ENCODE measurements at regions not wholly inside any gene's neighbourhood (a gene's known extent, or its start where the extent isn't known, plus 50 kb on each side); places are given as distances from the start of the nearest gene placed in this dataset.

DNA sequence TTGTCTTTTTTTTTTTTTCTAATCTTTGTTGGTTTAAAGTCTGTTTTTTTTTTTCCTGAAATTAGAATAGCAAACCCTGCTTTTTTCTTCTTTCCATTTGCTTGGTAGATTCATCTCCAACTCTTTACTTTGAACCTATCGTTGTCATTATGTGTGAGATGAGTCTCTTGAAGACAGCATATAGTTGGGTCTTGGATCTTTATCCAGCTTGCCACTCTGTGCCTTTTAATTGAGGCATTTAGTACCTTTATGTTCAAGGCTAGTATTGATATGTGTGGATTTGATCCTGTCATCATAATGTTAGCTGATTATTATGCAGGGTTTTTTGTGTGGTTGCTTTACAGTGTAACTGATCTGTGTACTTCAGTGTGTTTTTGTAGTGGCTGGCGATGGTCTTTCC lies 383.8 kb downstream of the MAN2A1 start:
- DNase-seq (ENCODE audit: low spot score) = no peak

DNA sequence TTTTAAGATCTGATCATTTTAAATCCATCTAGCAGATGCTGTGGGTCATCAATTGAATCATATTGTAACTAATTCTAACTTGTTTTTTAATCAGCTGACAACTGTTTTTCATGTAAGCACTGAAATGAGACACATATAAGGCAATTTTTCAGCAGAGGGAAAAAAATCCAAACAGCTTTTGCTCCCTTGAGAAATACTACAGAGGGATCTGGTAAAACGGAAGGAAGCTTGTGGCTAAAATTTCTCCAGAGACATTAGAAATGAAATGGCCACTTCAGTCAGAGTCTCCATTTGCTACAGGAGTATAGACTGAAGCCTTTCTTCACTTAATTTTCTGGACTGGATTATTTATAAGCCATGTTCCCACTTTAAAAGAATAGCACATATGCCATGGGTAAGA lies 385.9 kb downstream of the MAN2A1 start:
- no peak for DNase-seq (ENCODE audit: low spot score)

DNA sequence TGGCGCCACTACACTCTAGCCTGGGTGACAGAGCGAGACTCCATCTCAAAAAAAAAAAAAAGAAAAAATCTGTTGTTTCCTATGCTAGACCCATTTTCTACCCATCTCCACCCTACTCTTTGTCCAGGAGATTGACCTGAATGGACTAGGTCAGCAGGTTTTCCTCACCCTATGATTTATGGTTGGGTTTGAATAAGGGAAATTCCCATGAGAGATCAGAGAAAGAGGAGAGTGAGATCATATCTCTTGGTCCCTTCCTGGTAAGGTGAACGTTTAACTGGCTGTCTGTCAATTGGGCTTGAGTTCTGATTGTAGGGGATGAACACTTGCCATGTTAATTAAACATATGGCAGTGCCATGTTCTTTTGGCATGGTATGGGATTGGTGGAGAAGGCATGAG lies 387.4 kb downstream of the MAN2A1 start:
- no peak for DNase-seq (ENCODE audit: low spot score)

DNA sequence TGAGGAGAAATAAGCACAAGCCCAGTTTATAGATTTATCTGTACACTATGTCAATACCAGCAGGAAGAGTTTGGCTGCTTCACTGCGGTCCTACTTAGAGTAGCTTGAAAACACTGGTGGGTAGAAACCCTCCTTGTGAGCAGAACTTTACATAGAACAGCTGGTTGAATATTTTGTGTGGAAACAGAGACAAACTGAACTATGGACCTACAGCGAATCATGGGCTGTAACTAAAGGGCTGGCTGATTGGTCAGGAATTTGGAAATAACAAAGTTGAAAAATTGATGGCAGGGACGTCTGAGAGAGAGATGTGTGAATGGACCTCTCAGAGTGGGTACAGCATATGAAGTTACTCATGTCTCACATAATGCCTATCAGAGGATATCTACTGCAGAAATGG lies 392.5 kb downstream of the MAN2A1 start:
- no peak for DNase-seq (ENCODE audit: low spot score)

DNA sequence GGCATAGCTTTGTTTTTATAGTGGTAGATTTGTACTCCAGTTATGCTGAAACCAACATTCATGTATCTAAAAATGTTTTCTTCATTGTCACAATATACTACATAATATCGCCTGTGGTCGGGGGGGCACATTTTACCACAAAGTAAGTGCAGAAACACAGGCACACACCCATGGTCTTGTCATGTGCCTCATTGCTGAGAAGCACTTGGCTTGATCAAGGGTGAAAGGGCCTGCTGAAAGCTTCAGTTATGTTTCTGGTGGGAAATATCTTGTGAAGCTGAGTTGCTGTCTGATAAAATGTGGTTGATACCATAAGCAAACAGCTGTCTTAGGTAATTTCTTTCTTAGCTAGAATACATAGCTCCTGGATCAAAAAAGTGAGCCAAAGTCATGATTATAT lies 393.1 kb downstream of the MAN2A1 start:
- DNase-seq (ENCODE audit: low spot score) = no peak

DNA sequence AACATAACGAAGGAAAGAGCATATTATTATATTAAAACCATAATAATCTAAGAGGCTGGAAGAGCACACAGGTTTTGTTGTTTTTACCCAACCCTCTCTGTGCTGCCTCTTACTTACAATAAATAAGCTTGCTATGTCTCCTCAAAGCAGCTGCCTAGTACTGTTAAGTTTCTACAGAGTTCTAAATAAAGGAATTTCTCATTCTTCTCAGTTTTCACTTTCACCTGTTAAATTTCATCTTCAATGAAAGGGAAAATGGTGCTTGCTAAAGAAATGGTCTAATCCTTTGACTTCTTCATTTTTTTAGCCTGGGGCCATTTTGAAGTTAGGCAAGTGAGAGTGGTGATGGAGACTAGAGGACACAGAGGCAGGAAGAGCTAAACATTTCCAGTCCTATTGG lies 396.1 kb downstream of the MAN2A1 start:
- DNase-seq (ENCODE audit: low spot score) = no peak

DNA sequence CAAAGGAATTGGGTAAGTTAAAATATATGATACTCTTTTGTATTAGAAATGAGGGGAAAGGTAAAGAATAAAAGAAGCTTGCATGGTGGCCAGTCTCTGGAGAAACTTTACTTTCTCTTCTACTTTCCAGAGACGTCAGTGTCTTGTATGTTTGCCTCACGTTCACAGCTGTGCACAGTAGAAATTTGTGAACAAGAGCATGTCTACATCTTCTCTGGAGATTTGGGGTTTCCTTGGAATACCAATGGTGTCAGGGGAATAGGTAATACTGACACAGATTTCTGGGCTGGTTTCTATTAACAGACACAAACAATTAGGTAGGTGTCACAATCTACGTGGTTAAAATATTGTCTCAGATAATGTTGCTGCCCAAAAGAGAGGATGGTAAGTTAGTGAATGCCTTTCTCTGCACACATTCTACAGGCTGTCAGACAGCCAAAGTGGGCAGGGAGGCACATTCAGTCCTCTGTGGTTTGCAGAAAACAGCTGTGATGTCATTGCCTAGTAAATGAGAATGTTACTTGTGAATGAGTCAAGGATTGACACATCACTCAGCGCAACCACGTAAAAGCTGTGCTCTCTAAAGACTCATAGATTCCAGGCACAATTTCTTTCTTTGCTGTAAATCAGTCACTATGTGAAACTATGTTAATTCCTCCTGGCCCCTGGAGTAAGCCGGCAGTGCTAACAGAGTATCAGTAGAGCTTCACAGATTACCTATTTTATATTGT lies 397.1 kb downstream of the MAN2A1 start:
- DNase-seq (ENCODE audit: low spot score) = peak; percentile 64

DNA sequence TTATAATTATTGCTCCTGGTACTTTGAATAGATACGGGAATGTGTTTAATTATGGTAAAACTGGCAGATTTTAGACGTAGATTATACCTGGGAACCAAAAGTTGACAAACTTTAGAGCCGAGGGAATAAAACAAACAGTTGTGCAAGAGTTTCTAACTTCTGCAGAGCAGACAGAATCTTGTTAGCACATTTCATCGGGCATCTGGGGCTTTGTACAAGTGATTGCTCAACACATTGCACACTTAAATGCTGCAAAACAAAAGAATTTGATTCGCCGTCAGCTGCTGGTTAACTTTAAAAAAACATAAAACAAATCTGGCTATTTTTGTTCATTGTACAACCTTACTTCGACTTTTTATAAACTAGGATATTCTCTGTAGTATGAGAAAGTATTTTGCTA lies 398.1 kb downstream of the MAN2A1 start:
- peak; percentile 28 for DNase-seq (ENCODE audit: low spot score)

DNA sequence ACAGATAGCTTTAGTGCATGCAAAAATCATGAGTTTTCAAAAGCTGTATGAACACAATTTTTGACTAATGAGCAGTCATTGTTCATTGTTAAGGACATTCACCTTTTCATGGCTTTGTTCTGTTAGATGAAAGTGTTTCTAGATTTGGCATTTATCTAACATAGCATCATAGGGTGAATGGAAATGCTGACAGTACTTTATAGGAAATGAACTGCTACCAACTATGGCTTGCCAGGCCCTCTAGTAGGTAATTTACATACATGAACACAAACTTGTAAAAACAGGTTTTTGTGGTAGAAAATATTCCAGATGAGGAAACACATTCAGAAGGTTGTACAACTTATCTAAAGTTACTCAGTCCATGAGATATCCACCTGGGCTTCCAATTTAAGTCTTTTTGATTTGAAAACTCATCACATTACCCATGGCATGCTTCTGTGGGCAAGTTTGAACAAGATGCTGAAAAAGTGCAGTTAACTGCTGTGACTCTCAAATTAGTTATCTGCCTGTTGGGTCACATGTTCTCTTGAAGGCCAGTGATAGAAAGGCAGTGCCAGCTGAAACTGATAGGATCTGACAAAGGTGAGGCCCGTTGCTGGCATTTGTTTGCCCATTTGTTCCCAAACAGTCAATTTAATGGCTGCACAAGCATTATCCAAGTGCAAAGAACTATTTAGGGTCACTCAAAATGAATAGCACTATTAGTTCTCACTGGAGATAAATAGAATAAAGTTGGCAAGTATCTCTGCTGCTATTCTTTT lies 399.1 kb downstream of the MAN2A1 start:
- no peak for DNase-seq (ENCODE audit: low spot score)

DNA sequence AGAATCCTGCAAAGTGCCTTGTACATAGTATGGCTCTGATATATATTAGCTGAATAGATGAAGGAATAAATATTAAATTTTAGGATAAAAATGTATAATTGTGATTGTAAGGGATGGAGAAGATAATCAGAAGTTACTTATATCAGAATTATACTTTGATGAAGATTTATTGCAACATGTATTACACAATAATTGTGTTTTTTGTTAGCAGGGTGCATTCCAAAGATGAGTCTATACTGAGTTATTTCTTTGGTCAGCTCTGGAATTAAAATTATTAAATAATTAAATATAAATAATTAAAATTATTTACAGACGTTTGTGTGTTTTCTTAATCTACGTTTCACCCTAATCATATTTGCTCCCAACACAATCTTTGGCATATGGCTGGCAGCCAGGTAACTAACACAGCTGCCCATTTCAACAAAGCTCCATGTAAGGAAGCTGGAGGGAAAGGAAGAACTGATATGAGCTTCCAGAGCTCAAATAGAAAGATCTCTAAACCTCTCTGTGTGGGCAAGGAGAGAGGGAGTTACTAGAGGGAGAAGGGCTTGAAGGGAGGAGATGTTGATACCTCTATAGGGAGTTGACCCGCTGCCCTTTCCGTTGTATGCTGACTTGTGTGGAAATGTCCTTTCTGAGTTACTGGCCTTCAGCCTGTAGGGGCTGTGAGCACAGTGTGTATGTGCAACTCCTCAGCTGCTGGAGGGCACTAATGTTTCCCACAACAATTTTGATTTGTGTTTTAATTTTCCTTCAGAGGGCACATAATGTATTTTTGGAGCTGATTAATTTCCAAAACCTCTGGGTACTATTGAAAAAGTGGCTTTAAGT lies 403.4 kb downstream of the MAN2A1 start:
- DNase-seq (ENCODE audit: low spot score) = no peak

DNA sequence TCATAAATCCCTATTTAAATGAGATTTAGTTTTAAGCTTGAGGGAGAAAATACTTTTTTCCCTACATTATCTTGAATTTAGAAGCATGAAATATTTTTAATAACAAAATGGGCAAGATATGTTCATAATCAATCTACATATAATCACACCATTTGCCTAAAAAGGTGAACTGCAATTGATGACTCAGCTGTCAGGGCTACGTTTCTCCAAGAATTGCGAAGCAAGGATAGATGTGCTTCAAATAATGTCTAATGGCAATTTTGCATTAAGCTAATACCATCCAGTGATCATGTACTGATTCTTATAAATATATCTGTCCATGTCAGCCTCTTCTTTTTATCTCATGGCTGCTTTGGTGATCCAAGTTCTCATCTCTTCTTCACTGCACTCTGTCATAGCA lies 404.4 kb downstream of the MAN2A1 start:
- no peak for DNase-seq (ENCODE audit: low spot score)

DNA sequence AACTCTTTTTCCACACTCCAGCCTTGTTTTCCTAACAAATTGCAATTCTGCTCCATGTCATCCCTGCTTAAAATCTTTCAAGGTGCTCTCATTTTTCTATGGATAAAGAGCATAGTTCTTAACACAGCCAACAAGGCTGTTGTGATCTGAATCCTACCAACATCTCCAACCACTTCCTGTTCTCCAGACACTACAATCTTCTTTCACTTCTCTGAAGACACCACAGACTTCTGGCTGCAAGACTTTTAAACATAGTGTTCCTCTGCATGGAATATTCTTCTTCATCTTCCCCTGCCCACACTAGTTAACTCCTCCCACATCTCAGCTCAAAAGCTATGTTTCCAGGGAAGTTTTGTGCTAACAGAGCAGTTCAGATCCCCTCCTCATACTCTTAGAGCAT lies 404.8 kb downstream of the MAN2A1 start:
- peak; percentile 25 for DNase-seq (ENCODE audit: low spot score)

DNA sequence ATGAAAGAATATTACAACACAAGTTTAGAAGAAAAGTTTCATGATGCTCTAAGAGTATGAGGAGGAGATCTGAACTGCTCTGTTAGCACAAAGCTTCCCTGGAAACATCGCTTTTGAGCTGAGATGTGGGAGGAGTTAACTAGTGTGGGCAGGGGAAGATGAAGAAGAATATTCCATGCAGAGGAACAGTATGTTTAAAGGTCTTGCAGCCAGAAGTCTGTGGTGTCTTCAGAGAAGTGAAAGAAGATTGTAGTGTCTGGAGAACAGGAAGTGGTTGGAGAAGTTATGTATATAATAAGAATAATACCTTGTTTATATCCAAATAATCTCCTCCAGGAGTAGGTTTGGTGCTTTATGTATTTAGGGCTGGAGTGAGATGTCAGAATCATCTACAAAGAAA lies 406.7 kb downstream of the MAN2A1 start:
- peak; percentile 42 for DNase-seq (ENCODE audit: low spot score)

DNA sequence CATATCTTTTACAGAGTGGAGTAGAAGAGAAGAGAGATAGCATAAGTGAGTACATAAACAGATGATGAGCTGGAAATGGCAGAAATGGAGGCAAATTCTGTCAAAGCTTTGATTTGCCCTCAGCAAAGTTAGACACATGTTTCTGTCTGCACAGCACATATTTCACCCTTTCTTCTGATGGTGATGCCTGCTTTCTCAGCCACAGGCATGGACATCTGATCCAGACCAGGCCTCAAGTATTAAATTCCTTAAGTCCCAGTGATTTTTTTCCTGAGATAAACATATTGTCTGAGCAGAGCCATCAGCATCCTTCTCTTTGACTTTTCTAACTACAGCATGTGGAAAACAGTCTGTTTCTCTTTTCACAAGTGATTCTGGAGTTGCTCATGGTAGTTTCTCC lies 409.8 kb downstream of the MAN2A1 start:
- DNase-seq (ENCODE audit: low spot score) = no peak

DNA sequence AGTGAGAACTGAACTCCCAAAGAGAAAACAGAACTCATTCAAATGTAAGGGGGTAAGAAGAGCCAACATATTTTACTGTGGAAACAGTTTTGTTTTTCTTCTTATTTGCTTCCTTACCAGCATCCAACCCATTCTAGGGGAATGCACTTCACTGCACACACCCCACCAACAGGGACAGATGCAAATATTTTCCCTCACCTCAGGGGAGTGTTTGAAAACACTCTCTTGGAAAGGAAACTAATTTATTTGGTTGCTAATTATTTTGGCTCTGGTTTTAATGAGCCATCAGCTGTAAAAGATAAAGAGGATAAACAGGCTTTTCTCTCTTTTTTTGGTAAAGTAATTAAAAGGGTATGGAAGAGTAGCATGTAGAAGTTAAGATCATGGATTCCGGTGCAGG lies 413.4 kb downstream of the MAN2A1 start:
- DNase-seq (ENCODE audit: low spot score) = no peak

DNA sequence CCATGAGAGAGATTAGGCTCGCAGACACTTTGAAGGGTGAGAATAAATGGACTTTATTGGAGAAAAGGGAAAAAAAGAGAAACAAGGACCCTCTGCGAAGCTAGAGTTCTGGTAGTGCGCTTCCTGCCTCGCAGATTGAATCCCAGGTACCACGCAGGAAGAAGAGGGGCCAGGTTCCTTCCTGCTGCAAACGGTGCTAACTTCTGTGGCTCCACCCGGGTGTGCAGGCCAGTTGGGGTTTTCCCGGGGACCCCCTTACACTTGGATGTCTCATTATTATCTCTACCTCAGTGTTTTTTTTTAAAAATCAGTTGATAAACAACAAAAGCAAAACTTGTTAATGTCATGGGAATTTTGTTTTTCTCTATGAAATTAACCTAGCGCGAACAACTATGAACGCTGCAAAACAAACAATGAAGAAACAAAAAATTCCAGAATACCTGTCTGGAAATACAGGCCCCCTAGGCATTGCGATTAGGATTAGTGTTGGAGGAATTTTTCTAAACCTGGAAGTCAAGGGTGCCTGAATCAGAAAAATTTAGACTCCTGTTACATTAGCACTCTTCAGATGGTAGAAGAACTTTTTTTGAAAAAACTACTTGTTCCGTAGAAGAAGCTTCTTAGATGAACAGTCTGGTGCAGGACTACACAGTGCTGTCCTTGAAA lies 414.5 kb downstream of the MAN2A1 start:
- no peak for DNase-seq (ENCODE audit: low spot score)

DNA sequence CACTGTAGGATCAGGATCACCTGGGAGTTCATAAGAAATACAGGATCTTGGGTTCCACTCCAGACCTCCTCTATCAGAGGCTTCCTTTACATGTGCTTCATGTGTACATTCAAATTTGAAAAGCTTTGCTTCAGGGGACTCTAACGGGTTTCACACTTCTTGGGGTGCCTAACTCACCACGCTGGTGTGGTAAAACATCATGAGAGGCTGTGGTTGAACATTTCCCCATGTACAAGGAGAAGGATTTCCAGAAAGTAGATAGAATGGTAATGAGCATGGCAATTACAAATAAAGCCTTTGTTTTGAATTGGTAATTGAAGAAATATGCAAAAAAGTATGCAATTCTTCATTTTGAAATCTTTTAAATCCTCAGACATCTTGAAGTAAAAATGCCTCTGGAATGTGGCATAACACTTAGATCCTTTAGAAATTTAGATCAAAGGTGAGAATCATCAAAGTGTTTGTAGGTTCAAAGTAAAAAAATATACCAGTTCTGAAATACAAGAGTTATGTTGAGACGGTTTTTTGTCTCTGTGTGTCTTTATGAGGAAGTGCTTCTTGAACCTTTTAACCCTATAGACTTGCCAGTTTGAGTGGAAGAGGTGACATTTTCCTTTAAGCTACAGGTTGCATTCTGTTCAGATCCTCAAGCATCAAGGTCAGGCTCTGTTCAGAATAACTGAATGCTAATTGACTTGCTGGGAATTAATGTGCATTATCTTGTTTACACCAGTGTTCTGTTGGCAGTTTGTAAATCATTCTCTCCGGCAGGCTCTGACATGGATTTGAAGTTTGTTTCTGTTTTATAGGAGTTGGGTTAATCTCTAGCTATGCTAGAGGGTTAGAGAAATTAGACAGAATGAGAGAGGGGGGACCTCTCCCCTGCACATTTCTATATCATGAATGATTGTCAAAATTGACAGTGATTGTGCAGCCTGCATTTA lies 415.3 kb downstream of the MAN2A1 start:
- no peak for DNase-seq (ENCODE audit: low spot score)

DNA sequence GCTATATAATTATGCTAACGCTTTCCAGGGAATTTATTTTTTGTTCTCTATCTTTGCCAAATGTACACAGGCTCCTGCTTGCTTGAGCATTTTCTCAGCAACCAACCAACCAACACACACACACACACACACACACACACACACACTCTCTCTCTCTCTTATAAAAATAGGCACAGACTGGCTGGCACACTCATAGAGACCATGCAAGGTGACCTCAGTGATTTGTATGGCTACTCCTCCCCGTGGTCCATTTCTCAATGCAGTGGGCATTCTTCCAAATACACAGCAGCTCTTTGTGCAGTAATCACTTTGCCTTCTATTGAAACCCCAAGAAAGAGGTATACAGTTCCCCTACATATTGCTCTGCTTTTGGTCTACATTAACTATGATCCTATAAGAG lies 416.0 kb downstream of the MAN2A1 start:
- peak; percentile 17 for DNase-seq (ENCODE audit: low spot score)

DNA sequence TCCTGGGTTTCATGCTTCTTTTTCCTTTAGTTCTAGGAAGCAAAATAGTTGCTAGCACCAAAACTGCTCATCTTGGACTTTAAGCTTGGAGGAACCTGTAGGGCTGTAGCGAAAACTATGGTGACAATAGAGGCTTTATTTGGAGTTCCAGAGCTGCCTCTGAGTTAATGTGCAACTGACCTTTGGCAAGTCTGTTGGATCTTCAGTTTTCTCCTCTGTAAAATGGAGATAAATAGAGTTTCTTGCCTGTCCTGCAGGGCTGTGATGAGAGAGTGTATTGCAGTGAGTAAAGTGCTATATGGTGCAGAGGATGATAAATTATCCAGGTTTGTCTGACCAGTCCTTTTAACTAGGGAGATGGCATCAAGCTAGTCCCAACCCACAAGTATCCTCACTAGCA lies 417.0 kb downstream of the MAN2A1 start:
- DNase-seq (ENCODE audit: low spot score) = no peak

DNA sequence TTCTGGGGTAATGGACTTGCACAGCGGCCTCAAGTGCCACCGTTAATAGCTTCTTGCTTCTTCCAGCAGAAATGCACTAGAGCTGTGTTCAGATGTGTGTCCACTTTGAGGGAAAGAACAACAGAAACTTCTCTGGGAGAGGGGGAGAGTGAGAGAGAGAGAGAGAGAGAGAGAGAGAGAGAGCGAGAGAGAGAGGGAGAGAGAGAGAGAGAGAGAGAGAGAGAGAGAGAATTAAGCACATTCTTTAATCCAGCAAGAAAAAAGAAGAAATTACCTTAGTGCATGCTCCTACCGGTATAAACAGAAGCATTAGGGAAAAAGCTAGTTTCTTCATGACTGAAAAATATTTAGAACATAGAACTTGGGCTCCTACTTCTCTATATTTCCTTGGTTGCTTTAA lies 418.8 kb downstream of the MAN2A1 start:
- DNase-seq (ENCODE audit: low spot score) = no peak

DNA sequence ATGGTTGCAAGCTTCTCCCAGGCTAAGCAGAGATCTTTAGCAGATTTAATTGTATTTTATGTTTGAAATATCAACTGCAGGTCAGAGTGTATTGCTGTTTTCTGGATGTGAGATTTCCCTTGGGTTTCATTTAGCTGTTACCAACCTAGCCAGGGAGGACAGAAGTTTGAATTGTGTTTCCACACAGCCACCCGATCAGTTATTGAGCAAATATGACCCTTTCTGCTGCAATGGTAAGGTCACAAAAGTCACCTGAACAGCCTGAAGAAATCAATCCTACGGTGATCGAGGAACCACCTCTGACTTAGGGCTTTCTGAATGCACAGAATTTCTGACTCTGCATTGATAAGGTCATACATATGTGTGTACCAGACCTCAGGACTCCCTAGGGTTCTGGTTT lies 419.9 kb downstream of the MAN2A1 start:
- DNase-seq (ENCODE audit: low spot score) = no peak
